OCI-LY1 (cell line): ENCODE measurements at regions not wholly inside any gene's neighbourhood (a gene's known extent, or its start where the extent isn't known, plus 50 kb on each side); places are given as distances from the start of the nearest gene placed in this dataset.

Experiments
- H2AFZ ChIP-seq: fragments of 200-600 bp; sonication (generic), shearing (Covaris generic); 2 replicates; pipeline ENCODE4 v1.6.0; 2014; ENCODE audit warnings: antibody characterized with exemption, mild to moderate bottlenecking, low read length
- H3F3A ChIP-seq: fragments of 200-600 bp; sonication (generic), shearing (Covaris generic); 2 replicates; pipeline ENCODE4 v1.6.0; 2014; ENCODE audit warnings: mild to moderate bottlenecking, antibody characterized with exemption, low read length, moderate library complexity; ENCODE audit not compliant: insufficient read depth
- H3K27ac ChIP-seq: fragments of 200-600 bp; sonication (generic); 2 replicates; pipeline ENCODE4 v1.5.1; 2014; ENCODE audit warnings: low read length, mixed run types, mild to moderate bottlenecking, low read depth; ENCODE audit not compliant: poor library complexity, severe bottlenecking
- H3K27me3 ChIP-seq: fragments of 200-600 bp; sonication (generic); 2 replicates; pipeline ENCODE4 v1.6.0; 2014; ENCODE audit warnings: antibody characterized with exemption, mild to moderate bottlenecking, low read length, moderate library complexity; ENCODE audit not compliant: insufficient read depth
- H3K36me3 ChIP-seq: fragments of 200-600 bp; sonication (generic); 2 replicates; pipeline ENCODE4 v1.6.1; 2014; ENCODE audit warnings: mild to moderate bottlenecking, antibody characterized with exemption, low read length, moderate library complexity, mixed read lengths; ENCODE audit not compliant: insufficient read depth
- H3K4me1 ChIP-seq: fragments of 200-600 bp; sonication (generic); 2 replicates; pipeline ENCODE4 v1.5.1; 2014; ENCODE audit warnings: mild to moderate bottlenecking, low read length, moderate library complexity; ENCODE audit not compliant: insufficient read depth, severe bottlenecking
- H3K4me2 ChIP-seq: fragments of 200-600 bp; sonication (generic), shearing (Covaris generic); 2 replicates; pipeline ENCODE4 v1.6.1; 2014; ENCODE audit warnings: low read length
- H3K4me3 ChIP-seq: fragments of 200-600 bp; sonication (generic); 2 replicates; pipeline ENCODE4 v1.5.1; 2014; ENCODE audit warnings: low read length, low read depth, mild to moderate bottlenecking, mixed read lengths; ENCODE audit not compliant: poor library complexity, severe bottlenecking
- H3K79me2 ChIP-seq: fragments of 200-600 bp; shearing (Covaris generic); 2 replicates; pipeline ENCODE4 v1.6.1; 2016; ENCODE audit warnings: mixed run types, low read length, mixed read lengths; ENCODE audit not compliant: insufficient read depth
- H3K9ac ChIP-seq: fragments of 200-600 bp; sonication (generic), shearing (Covaris generic); 2 replicates; pipeline ENCODE4 v1.6.1; 2014; ENCODE audit warnings: mild to moderate bottlenecking, low read length, mixed read lengths
- H3K9me2 ChIP-seq: fragments of 200-600 bp; sonication (generic), shearing (Covaris generic); 2 replicates; pipeline ENCODE4 v1.6.1; 2014; ENCODE audit warnings: low read depth, mild to moderate bottlenecking, low read length, mixed read lengths
- H3K9me3 ChIP-seq: fragments of 200-600 bp; shearing (Covaris generic); 2 replicates; pipeline ENCODE4 v1.6.1; 2014; ENCODE audit warnings: low read length, mixed read lengths
- H4K20me1 ChIP-seq: fragments of 200-600 bp; sonication (generic), shearing (Covaris generic); 2 replicates; pipeline ENCODE4 v1.6.0; 2016; ENCODE audit warnings: mild to moderate bottlenecking, low read length; ENCODE audit not compliant: insufficient read depth
- CTCF ChIP-seq: fragments of 200-600 bp; sonication (generic), shearing (Covaris generic); IDR thresholded peaks from 2 replicates; pipeline ENCODE4 v1.5.1; 2017; ENCODE audit warnings: mild to moderate bottlenecking, antibody characterized with exemption, low read length, moderate library complexity, mixed read lengths
- EZH2 ChIP-seq: fragments of 200-600 bp; sonication (generic), shearing (Covaris generic); IDR thresholded peaks from 2 replicates; pipeline ENCODE4 v1.8.0; 2017; ENCODE audit warnings: borderline replicate concordance, mixed run types, mild to moderate bottlenecking, antibody characterized with exemption, low read length, moderate library complexity, mixed read lengths

GRCh38 chr5:4924577-4924976 lies 215.6 kb upstream of the ADAMTS16 start:
- Histone ChIP-seq H3K27me3 (no peaks in the 10 kb centered on the region), H3K36me3 (no peaks in the 10 kb centered on the region), H3K9ac (no peak overlapping the region), H3K79me2 (no peaks in the 10 kb centered on the region), H2AFZ (no peak overlapping the region), H3K9me2 (no peaks in the 10 kb centered on the region), H3K4me1 (no peaks in the 10 kb centered on the region), H3K4me2 (no peak overlapping the region), H3K27ac (no peak overlapping the region), H3K9me3 (no peaks in the 10 kb centered on the region), H3F3A (no peaks in the 10 kb centered on the region), H4K20me1 (no peaks in the 10 kb centered on the region), H3K4me3 (no peak overlapping the region)
- no peak for TF ChIP-seq CTCF
- TF ChIP-seq EZH2, result no peak

- TF ChIP-seq EZH2 (no peak), CTCF (no peak)
- Histone ChIP-seq H3K9me2 (no peaks in the 10 kb centered on the region), H3F3A (no peaks in the 10 kb centered on the region), H3K79me2 (no peaks in the 10 kb centered on the region), H4K20me1 (no peaks in the 10 kb centered on the region), H2AFZ (no peak overlapping the region), H3K36me3 (no peaks in the 10 kb centered on the region), H3K9ac (no peak overlapping the region), H3K27ac (no peak overlapping the region), H3K9me3 (no peaks in the 10 kb centered on the region), H3K4me1 (no peaks in the 10 kb centered on the region), H3K27me3 (no peaks in the 10 kb centered on the region), H3K4me3 (no peak overlapping the region), H3K4me2 (no peak overlapping the region)
Observed at GRCh38 chr5:4927097-4927496, 213.0 kb upstream of the ADAMTS16 start.

- Histone ChIP-seq H3K79me2 (no peaks in the 10 kb centered on the region), H3F3A (no peaks in the 10 kb centered on the region), H3K4me3 (no peak overlapping the region), H3K4me1 (no peaks in the 10 kb centered on the region), H2AFZ (no peak overlapping the region), H3K9me2 (no peaks in the 10 kb centered on the region), H3K27ac (no peak overlapping the region), H3K9ac (no peak overlapping the region), H3K36me3 (no peaks in the 10 kb centered on the region), H3K27me3 (no peaks in the 10 kb centered on the region), H3K4me2 (no peak overlapping the region), H4K20me1 (no peaks in the 10 kb centered on the region), H3K9me3 (no peaks in the 10 kb centered on the region)
- TF ChIP-seq EZH2 (no peak), CTCF (no peak)
Observed at GRCh38 chr5:4928409-4928808, 211.7 kb upstream of the ADAMTS16 start.
